HepG2 (cell line): ENCODE measurements at regions not wholly inside any gene's neighbourhood (a gene's known extent, or its start where the extent isn't known, plus 50 kb on each side); places are given as distances from the start of the nearest gene placed in this dataset.

Source experiments
- ATRX ChIP-seq: sonication (generic); formaldehyde crosslinking; IDR thresholded peaks from 2 replicates; pipeline ENCODE4 v1.4.0; 2020; ENCODE audit warnings: missing genetic modification reagents, borderline replicate concordance
- FIP1L1 ChIP-seq: fragments of 200-400 bp; formaldehyde crosslinking; IDR thresholded peaks from 2 replicates; pipeline ENCODE4 v1.6.1; 2018; ENCODE audit warnings: low read depth, mild to moderate bottlenecking, low read length, moderate library complexity, borderline replicate concordance; ENCODE audit not compliant: insufficient read depth
- FOXK2 ChIP-seq: fragments of 450-650 bp; IDR thresholded peaks from 2 replicates; pipeline ENCODE4 v1.6.1; 2016
- FOXO1 ChIP-seq: sonication (generic); formaldehyde crosslinking; IDR thresholded peaks from 2 replicates; pipeline ENCODE4 v1.4.0; 2020; ENCODE audit warnings: missing genetic modification reagents
- HNF4A ChIP-seq: sonication (generic); formaldehyde crosslinking; IDR thresholded peaks from 2 replicates; pipeline ENCODE4 v1.4.0; 2020; ENCODE audit warnings: missing genetic modification reagents
- NR2F6 ChIP-seq, 2 experiments: IDR thresholded peaks; 2 replicates each; pipeline ENCODE4 v1.6.1; 2016; ENCODE audit warnings: antibody characterized with exemption in 1 of 2, mild to moderate bottlenecking in 1 of 2
- RARA ChIP-seq: IDR thresholded peaks from 2 replicates; pipeline ENCODE4 v1.6.1; 2016; ENCODE audit warnings: missing genetic modification reagents, missing compliant biosample characterization
- ZBTB38 ChIP-seq: sonication (generic); formaldehyde crosslinking; IDR thresholded peaks from 2 replicates; pipeline ENCODE4 v1.5.1; 2020; ENCODE audit warnings: mild to moderate bottlenecking, missing genetic modification reagents
- ZNF317 ChIP-seq: sonication (generic); formaldehyde crosslinking; IDR thresholded peaks from 2 replicates; pipeline ENCODE4 v1.5.0; 2020; ENCODE audit warnings: mild to moderate bottlenecking, missing genetic modification reagents
- ZNF44 ChIP-seq: sonication (generic); formaldehyde crosslinking; IDR thresholded peaks from 2 replicates; pipeline ENCODE4 v1.5.1; 2020; ENCODE audit warnings: mild to moderate bottlenecking, missing genetic modification reagents
- TF ChIP-seq, protein P1 (sequence below): IDR thresholded peaks from 2 replicates; pipeline ENCODE4 v1.6.1; 2016; ENCODE audit warnings: missing biosample characterization, missing genetic modification reagents, low read depth
- TF ChIP-seq, protein P2 (sequence below), 2 experiments: fragments of 450-650 bp in 1 of 2; sonication (generic) in 1 of 2; formaldehyde crosslinking in 1 of 2; IDR thresholded peaks; 2 replicates each; pipeline versions ENCODE4 v1.6.1 to v1.8.0; 2016 to 2022; ENCODE audit warnings: antibody characterized with exemption in 1 of 2, mild to moderate bottlenecking in 1 of 2, missing genetic modification reagents in 1 of 2
- TF ChIP-seq, protein P3 (sequence below): sonication (generic); formaldehyde crosslinking; IDR thresholded peaks from 2 replicates; pipeline ENCODE4 v1.8.1; 2023; ENCODE audit warnings: mild to moderate bottlenecking, moderate library complexity, missing genetic modification reagents
- TF ChIP-seq, protein P4 (sequence below): sonication (generic); formaldehyde crosslinking; IDR thresholded peaks from 2 replicates; pipeline ENCODE4 v1.4.0; 2020; ENCODE audit warnings: missing genetic modification reagents

DNA sequence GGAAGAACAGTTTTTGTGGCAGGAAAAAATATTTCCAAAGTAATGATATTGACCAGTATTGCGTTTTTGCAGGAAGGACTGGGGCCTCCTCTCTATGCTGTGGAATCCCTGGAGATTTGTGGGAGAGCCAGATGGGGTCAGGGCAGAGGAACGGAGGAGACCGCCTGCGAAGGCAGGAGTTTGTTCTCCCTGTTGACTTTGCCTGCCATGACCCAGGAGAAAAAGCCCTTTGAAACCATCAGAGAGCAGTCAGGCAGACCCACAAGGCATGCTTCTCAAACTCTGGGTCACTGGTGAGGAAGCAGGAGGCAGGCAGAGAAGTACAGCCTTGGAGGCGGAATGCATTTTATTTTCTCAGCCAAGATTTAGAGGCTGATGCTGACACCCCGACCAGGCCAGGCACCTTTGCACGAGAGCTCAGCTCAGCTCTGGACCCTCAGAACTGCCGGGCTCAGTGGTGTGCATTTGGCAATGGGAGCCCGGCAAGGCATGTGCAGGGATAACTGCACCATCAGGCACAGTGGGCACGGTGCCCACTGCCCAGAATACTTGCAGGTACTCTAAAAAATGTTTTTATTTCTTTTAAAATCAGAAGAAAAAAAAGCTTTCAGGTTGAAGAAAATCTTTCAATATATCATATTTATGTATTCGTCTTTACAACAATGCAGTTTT lies 410.4 kb downstream of the RPS24 start (continued):
- TF ChIP-seq, protein P1, sequence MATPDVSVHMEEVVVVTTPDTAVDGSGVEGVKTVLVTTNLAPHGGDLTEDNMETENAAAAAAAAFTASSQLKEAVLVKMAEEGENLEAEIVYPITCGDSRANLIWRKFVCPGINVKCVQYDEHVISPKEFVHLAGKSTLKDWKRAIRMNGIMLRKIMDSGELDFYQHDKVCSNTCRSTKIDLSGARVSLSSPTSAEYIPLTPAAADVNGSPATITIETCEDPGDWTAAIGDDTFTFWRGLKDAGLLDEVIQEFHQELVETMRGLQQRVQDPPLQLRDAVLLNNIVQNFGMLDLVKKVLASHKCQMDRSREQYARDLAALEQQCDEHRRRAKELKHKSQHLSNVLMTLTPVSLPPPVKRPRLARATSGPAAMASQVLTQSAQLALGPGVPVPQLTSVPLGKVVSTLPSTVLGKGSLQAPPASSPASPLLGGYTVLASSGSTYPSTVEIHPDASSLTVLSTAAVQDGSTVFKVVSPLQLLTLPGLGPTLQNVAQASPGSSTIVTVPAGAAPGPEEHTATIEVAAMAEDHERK (CRISPR knock-in tag), result no peak
- no peak for TF ChIP-seq FOXK2
- TF ChIP-seq ZNF317 (CRISPR knock-in tag), result no peak
- TF ChIP-seq HNF4A (CRISPR knock-in tag), result peak; percentile 55
- TF ChIP-seq NR2F6 (IDR thresholded peaks at IDR 0.05), result no peak
- TF ChIP-seq NR2F6 (CRISPR knock-in tag; IDR thresholded peaks at IDR 0.05), result 0 out of 2 replicates have a peak, but pooled peaks have one; percentile 18
- TF ChIP-seq, protein P2, sequence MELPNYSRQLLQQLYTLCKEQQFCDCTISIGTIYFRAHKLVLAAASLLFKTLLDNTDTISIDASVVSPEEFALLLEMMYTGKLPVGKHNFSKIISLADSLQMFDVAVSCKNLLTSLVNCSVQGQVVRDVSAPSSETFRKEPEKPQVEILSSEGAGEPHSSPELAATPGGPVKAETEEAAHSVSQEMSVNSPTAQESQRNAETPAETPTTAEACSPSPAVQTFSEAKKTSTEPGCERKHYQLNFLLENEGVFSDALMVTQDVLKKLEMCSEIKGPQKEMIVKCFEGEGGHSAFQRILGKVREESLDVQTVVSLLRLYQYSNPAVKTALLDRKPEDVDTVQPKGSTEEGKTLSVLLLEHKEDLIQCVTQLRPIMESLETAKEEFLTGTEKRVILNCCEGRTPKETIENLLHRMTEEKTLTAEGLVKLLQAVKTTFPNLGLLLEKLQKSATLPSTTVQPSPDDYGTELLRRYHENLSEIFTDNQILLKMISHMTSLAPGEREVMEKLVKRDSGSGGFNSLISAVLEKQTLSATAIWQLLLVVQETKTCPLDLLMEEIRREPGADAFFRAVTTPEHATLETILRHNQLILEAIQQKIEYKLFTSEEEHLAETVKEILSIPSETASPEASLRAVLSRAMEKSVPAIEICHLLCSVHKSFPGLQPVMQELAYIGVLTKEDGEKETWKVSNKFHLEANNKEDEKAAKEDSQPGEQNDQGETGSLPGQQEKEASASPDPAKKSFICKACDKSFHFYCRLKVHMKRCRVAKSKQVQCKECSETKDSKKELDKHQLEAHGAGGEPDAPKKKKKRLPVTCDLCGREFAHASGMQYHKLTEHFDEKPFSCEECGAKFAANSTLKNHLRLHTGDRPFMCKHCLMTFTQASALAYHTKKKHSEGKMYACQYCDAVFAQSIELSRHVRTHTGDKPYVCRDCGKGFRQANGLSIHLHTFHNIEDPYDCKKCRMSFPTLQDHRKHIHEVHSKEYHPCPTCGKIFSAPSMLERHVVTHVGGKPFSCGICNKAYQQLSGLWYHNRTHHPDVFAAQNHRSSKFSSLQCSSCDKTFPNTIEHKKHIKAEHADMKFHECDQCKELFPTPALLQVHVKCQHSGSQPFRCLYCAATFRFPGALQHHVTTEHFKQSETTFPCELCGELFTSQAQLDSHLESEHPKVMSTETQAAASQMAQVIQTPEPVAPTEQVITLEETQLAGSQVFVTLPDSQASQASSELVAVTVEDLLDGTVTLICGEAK (IDR thresholded peaks at IDR 0.05), result no peak
- TF ChIP-seq, protein P2 (CRISPR knock-in tag; IDR thresholded peaks at IDR 0.05), result no peak
- TF ChIP-seq ZBTB38, result peak; percentile 72; the same call in 1 of the 2 replicates
- TF ChIP-seq ZNF44 (CRISPR knock-in tag), result no peak
- peak; percentile 38; the same call in 1 of the 2 replicates for TF ChIP-seq RARA (CRISPR knock-in tag)
- TF ChIP-seq ATRX (CRISPR knock-in tag), result no peak
- TF ChIP-seq, protein P3, sequence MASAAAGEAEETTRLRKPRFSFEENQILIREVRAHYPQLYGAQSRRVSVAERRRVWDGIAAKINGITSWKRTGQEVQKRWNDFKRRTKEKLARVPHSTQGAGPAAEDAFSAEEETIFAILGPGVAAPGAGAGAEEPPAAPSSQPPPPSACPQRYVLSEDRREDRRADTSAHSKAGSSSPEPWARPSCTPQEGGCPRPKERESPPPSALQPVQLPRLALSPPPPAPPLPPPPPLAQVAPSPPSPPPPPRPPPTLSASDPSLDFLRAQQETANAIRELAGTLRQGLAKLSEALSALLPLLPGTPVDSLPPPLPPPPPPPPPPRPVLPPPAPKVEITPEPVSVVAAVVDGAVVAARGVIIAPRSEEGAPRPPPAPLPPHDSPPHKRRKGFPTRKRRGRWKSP (CRISPR knock-in tag), result no peak
- no peak for TF ChIP-seq FOXO1 (CRISPR knock-in tag)
- no peak for TF ChIP-seq FIP1L1
- TF ChIP-seq, protein P4, sequence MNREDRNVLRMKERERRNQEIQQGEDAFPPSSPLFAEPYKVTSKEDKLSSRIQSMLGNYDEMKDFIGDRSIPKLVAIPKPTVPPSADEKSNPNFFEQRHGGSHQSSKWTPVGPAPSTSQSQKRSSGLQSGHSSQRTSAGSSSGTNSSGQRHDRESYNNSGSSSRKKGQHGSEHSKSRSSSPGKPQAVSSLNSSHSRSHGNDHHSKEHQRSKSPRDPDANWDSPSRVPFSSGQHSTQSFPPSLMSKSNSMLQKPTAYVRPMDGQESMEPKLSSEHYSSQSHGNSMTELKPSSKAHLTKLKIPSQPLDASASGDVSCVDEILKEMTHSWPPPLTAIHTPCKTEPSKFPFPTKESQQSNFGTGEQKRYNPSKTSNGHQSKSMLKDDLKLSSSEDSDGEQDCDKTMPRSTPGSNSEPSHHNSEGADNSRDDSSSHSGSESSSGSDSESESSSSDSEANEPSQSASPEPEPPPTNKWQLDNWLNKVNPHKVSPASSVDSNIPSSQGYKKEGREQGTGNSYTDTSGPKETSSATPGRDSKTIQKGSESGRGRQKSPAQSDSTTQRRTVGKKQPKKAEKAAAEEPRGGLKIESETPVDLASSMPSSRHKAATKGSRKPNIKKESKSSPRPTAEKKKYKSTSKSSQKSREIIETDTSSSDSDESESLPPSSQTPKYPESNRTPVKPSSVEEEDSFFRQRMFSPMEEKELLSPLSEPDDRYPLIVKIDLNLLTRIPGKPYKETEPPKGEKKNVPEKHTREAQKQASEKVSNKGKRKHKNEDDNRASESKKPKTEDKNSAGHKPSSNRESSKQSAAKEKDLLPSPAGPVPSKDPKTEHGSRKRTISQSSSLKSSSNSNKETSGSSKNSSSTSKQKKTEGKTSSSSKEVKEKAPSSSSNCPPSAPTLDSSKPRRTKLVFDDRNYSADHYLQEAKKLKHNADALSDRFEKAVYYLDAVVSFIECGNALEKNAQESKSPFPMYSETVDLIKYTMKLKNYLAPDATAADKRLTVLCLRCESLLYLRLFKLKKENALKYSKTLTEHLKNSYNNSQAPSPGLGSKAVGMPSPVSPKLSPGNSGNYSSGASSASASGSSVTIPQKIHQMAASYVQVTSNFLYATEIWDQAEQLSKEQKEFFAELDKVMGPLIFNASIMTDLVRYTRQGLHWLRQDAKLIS (CRISPR knock-in tag), result no peak
